HepG2 (cell line): ENCODE measurements at regions not wholly inside any gene's neighbourhood (a gene's known extent, or its start where the extent isn't known, plus 50 kb on each side); places are given as distances from the start of the nearest gene placed in this dataset.

Experiments
- ATAC-seq: fragments of 200-7000 bp; cut with Tn5 transposase; 3 replicates; pipeline ENCODE4 v1.9.1; 2020; ENCODE audit warnings: mild to moderate bottlenecking, moderate library complexity
- BruUV-seq: library from RNA; stranded (reverse); fragments of 400-500 nt; replicated peaks from 2 replicates; lab custom pipeline; 2021; lab: Mats Ljungman, UMichigan
- CTCF ChIA-PET: fragments of 300-600 bp; formaldehyde crosslinking; extraction: SDS; loops from one replicate; lab custom pipeline; 2021; ENCODE audit warnings: low total read pairs, inconsistent platforms, low intra/inter-chr PET ratio; lab: Yijun Ruan, JAX
- POLR2A ChIA-PET: fragments of 350-600 bp; sonication (Branson Sonifier 250); formaldehyde crosslinking; loops from one replicate; lab custom pipeline; 2020; ENCODE audit warnings: antibody characterized with exemption, inconsistent platforms; lab: Yijun Ruan, JAX
- DNase-seq: peaks from one replicate; pipeline ENCODE4 v3.0.0-alpha.2; 2015; ENCODE audit warnings: low spot score
- FAIRE-seq: peaks from 3 replicates; lab custom pipeline; 2011; peaks lifted over from hg19 to GRCh38; lab: Jason Lieb, UNC
- H2AFZ ChIP-seq: one replicate; pipeline ENCODE4 v1.6.1; 2011; ENCODE audit warnings: low read length, inconsistent platforms
- H3K27ac ChIP-seq: fragments of 300-600 bp; 3 replicates; pipeline ENCODE4 v1.8.0; 2011; ENCODE audit warnings: mixed run types, mild to moderate bottlenecking, mixed read lengths, low read length, inconsistent platforms; ENCODE audit not compliant: insufficient read depth; ENCODE audit errors: extremely low read length
- H3K27me3 ChIP-seq, 2 experiments: fragments of 200-600 bp in 1 of 2; 2 replicates in 1 of 2; 3 replicates in 1 of 2; pipeline versions ENCODE4 v1.6.0 to v1.8.0; 2011; ENCODE audit warnings: low read length in 2 of 2, mild to moderate bottlenecking in 2 of 2, moderate library complexity in 2 of 2, inconsistent platforms in 1 of 2; ENCODE audit not compliant: insufficient read depth in 2 of 2, control insufficient read depth in 1 of 2
- H3K36me3 ChIP-seq, 2 experiments: fragments of 200-600 bp in 1 of 2; replicated peaks in 1 of 2; 2 replicates in 1 of 2; 3 replicates in 1 of 2; pipeline versions ENCODE4 v1.5.1 to v1.8.0; 2011; ENCODE audit warnings: low read length in 2 of 2, inconsistent platforms in 1 of 2; ENCODE audit not compliant: insufficient read depth in 2 of 2, control insufficient read depth in 1 of 2
- H3K4me1 ChIP-seq: 2 replicates; pipeline ENCODE4 v1.5.1; 2012; ENCODE audit warnings: low read length, inconsistent platforms; ENCODE audit not compliant: insufficient read depth
- H3K4me2 ChIP-seq: 2 replicates; pipeline ENCODE4 v1.6.0; 2011; ENCODE audit warnings: low read depth, low read length, inconsistent platforms
- H3K4me3 ChIP-seq, 3 experiments: fragments of 200-600 bp in 1 of 3; sonication (generic), shearing (Covaris generic) in 1 of 3; replicated peaks in 1 of 3; 2 replicates each; pipeline ENCODE4 v1.5.1; 2011 to 2016; ENCODE audit warnings: low read length in 3 of 3, inconsistent platforms in 2 of 3, low read depth in 2 of 3, mild to moderate bottlenecking in 2 of 3, control low read depth in 1 of 3, mixed read lengths in 1 of 3; ENCODE audit not compliant: insufficient read depth in 1 of 3
- H3K79me2 ChIP-seq: one replicate; pipeline ENCODE4 v1.6.1; 2011; ENCODE audit warnings: low read length, inconsistent platforms; ENCODE audit not compliant: insufficient read depth
- H3K9ac ChIP-seq: 2 replicates; pipeline ENCODE4 v1.6.0; 2011; ENCODE audit warnings: mild to moderate bottlenecking, low read depth, low read length, inconsistent platforms; ENCODE audit not compliant: insufficient read depth
- H3K9me3 ChIP-seq: 2 replicates; pipeline ENCODE4 v1.5.1; 2012; ENCODE audit warnings: mild to moderate bottlenecking, low read length
- H4K20me1 ChIP-seq: 2 replicates; pipeline ENCODE4 v1.6.0; 2011; ENCODE audit warnings: inconsistent platforms, mild to moderate bottlenecking, low read length, moderate library complexity; ENCODE audit not compliant: insufficient read depth
- CC2D1A ChIP-seq: sonication (generic); formaldehyde crosslinking; IDR thresholded peaks from 2 replicates; pipeline ENCODE4 v1.8.1; 2023; ENCODE audit warnings: mild to moderate bottlenecking, missing genetic modification reagents
- HMGXB3 ChIP-seq: sonication (generic); formaldehyde crosslinking; IDR thresholded peaks from 2 replicates; pipeline ENCODE4 v1.4.0; 2020; ENCODE audit warnings: missing genetic modification reagents, borderline replicate concordance
- ISX ChIP-seq: sonication (generic); formaldehyde crosslinking; conservative IDR thresholded peaks from 2 replicates; pipeline ENCODE4 v1.5.0; 2020; ENCODE audit warnings: missing genetic modification reagents
- JDP2 ChIP-seq: sonication (generic); formaldehyde crosslinking; IDR thresholded peaks from 2 replicates; pipeline ENCODE4 v1.8.1; 2022; ENCODE audit warnings: missing genetic modification reagents, borderline replicate concordance
- REL ChIP-seq: sonication (generic); formaldehyde crosslinking; conservative IDR thresholded peaks from 2 replicates; pipeline ENCODE4 v1.8.0; 2022; ENCODE audit warnings: mild to moderate bottlenecking, missing genetic modification reagents, moderate library complexity
- USF2 ChIP-seq, 2 experiments: sonication (generic) in 1 of 2; formaldehyde crosslinking in 1 of 2; IDR thresholded peaks; 2 replicates each; pipeline versions ENCODE4 v1.5.1 to v1.6.1; 2011 to 2020; ENCODE audit warnings: borderline replicate concordance in 1 of 2, low read depth in 1 of 2, low read length in 1 of 2, mild to moderate bottlenecking in 1 of 2, missing genetic modification reagents in 1 of 2, moderate library complexity in 1 of 2
- ZNF160 ChIP-seq: sonication (generic); formaldehyde crosslinking; IDR thresholded peaks from 2 replicates; pipeline ENCODE4 v1.8.0; 2022; ENCODE audit warnings: mild to moderate bottlenecking, inconsistent platforms, missing genetic modification reagents
- ZNF34 ChIP-seq: sonication (generic); formaldehyde crosslinking; IDR thresholded peaks from 2 replicates; pipeline ENCODE4 v1.4.0; 2020; ENCODE audit warnings: mild to moderate bottlenecking, missing genetic modification reagents, borderline replicate concordance
- ZNF430 ChIP-seq: sonication (generic); formaldehyde crosslinking; IDR thresholded peaks from 2 replicates; pipeline ENCODE4 v1.9.0; 2021; ENCODE audit warnings: mild to moderate bottlenecking, missing genetic modification reagents
- ZNF580 ChIP-seq: IDR thresholded peaks from 2 replicates; pipeline ENCODE4 v1.6.1; 2016; ENCODE audit warnings: low read depth, borderline replicate concordance
- ZNF644 ChIP-seq: IDR thresholded peaks from 2 replicates; pipeline ENCODE4 v1.6.1; 2016; ENCODE audit warnings: low read depth
- WGBS: methylation state at CpG from one replicate; pipeline ENCODE4 v1.1.6; 2017; ENCODE audit warnings: low lambda C conversion rate; 5-methylcytosine and 5-hydroxymethylcytosine counted together
- in situ Hi-C: cut with HindIII; loops from 2 replicates; pipeline ENCODE4 v1.10.0; 2017; ENCODE audit warnings: low pct_unique_long_range_greater_than_20kb; ENCODE audit not compliant: extremely low pct_ligation_motif_present
- intact Hi-C: fragments of 100-400 bp; cut with micrococcal nuclease; formaldehyde crosslinking; loops from one replicate; pipeline ENCODE4 v1.10.0; 2022; ENCODE audit not compliant: unreplicated experiment

- H3K4me3 ChIP-seq: no peak overlapping the region
- no peak for FAIRE-seq
- no peaks in the 10 kb centered on the region for H3K36me3 ChIP-seq
- no peaks in the 10 kb centered on the region for H4K20me1 ChIP-seq
- ChIA-PET POLR2A (no interaction called here), CTCF (no interaction called here)
- H2AFZ ChIP-seq: no peak overlapping the region
- no peak overlapping the region for H3K4me2 ChIP-seq
- BruUV-seq: no TSS peak
- no peak for ATAC-seq
- in situ Hi-C loops (no loop called here), intact Hi-C loops (no loop called here)
- H3K27ac ChIP-seq: no peak overlapping the region
- H3K9me3 ChIP-seq: peaks cover 90% of the 10 kb centered on the region
- no peak overlapping the region for H3K9ac ChIP-seq
- no peaks in the 10 kb centered on the region for H3K79me2 ChIP-seq
- H3K27me3 ChIP-seq: no peaks in the 10 kb centered on the region
- no peaks in the 10 kb centered on the region for H3K4me1 ChIP-seq
- no peak for DNase-seq
- TF ChIP-seq ZNF580 (CRISPR knock-in tag) (no peak), JDP2 (CRISPR knock-in tag) (no peak)
- TF ChIP-seq, all 625 proteins: peak for 0
Observed at GRCh38 chr1:72837781-72838180, 555.4 kb upstream of the NEGR1 start.

GRCh38 chr1:72830606-72831390, 548.5 kb upstream of the NEGR1 start:
- Histone ChIP-seq H3K36me3 (no peaks in the 10 kb centered on the region), H3K27me3 (no peaks in the 10 kb centered on the region), H4K20me1 (no peaks in the 10 kb centered on the region), H3K4me2 (no peak overlapping the region), H3K4me1 (no peaks in the 10 kb centered on the region), H3K9me3 (peaks cover 81% of the 10 kb centered on the region), H3K79me2 (no peaks in the 10 kb centered on the region), H3K9ac (no peak overlapping the region), H3K27ac (no peak overlapping the region), H3K4me3 (no peak overlapping the region), H2AFZ (no peak overlapping the region)
- WGBS: 0% methylated on average over 3 of the region's 5 CpGs
- ChIA-PET CTCF (no interaction called here), POLR2A (no interaction called here)
- ATAC-seq (no peak), FAIRE-seq (no peak), DNase-seq (no peak)
- BruUV-seq: no TSS peak
- in situ Hi-C loops: no loop called here
- intact Hi-C loops: no loop called here
- TF ChIP-seq ZNF644 (CRISPR knock-in tag) (no peak), REL (CRISPR knock-in tag) (no peak), ZNF430 (no peak), USF2 (IDR thresholded peaks at IDR 0.05; ENCODE audit: low read depth, low read length) (no peak), USF2 (CRISPR knock-in tag; IDR thresholded peaks at IDR 0.05; ENCODE audit: borderline replicate concordance) (no peak), ISX (no peak), CC2D1A (CRISPR knock-in tag) (no peak), HMGXB3 (CRISPR knock-in tag) (no peak), ZNF34 (CRISPR knock-in tag) (no peak), ZNF160 (CRISPR knock-in tag) (no peak)
